ENCODE measurements at regions not wholly inside any gene's neighbourhood (a gene's known extent, or its start where the extent isn't known, plus 50 kb on each side); places are given as distances from the start of the nearest gene placed in this dataset.

GRCh38 chrX:115968436-115969252, 201.9 kb upstream of the AGTR2 start:
- TF ChIP-seq EZH2 (IDR thresholded peaks at IDR 0.05; ENCODE audit: borderline replicate concordance, insufficient read depth, low read depth, low read length, poor library complexity, severe bottlenecking): no peak
- no peak for TF ChIP-seq CTCF (IDR thresholded peaks at IDR 0.05)
